Prostate gland (tissue), 2 donors: ENCODE measurements at regions not wholly inside any gene's neighbourhood (a gene's known extent, or its start where the extent isn't known, plus 50 kb on each side); places are given as distances from the start of the nearest gene placed in this dataset.
"Not testable (repeated sequence)": the region's sequence is repeated elsewhere in the genome, so short reads cannot be mapped to it uniquely, and the experiment has no call there.

Source experiments
- CTCF ChIP-seq, 4 experiments: fragments of 200-600 bp in 2 of 4; fragments of 450-650 bp in 2 of 4; sonication (generic) in 2 of 4; IDR thresholded peaks; 1 replicate in 3 of 4; 2 replicates in 1 of 4; pipeline ENCODE4 v1.5.1; 2016 to 2019; ENCODE audit warnings: antibody characterized with exemption in 4 of 4, mild to moderate bottlenecking in 2 of 4, moderate library complexity in 2 of 4
- POLR2A ChIP-seq: fragments of 450-650 bp; IDR thresholded peaks from one replicate; pipeline ENCODE4 v1.6.1; 2016; ENCODE audit warnings: antibody characterized with exemption, mild to moderate bottlenecking

- not testable (repeated sequence) for TF ChIP-seq CTCF (IDR thresholded peaks at IDR 0.05); POLR2A
Measured at GRCh38 chr2:131958019-131958609, 203.6 kb downstream of the ANKRD30BL start.
